ENCODE measurements at regions not wholly inside any gene's neighbourhood (a gene's known extent, or its start where the extent isn't known, plus 50 kb on each side); places are given as distances from the start of the nearest gene placed in this dataset.

GRCh38 chr14:100658181-100658886, 68.4 kb upstream of the DLK1 start:
- TF ChIP-seq CTCF (IDR thresholded peaks at IDR 0.05) (no peak), POLR2A (IDR thresholded peaks at IDR 0.05) (no peak)
